ENCODE measurements at regions not wholly inside any gene's neighbourhood (a gene's known extent, or its start where the extent isn't known, plus 50 kb on each side); places are given as distances from the start of the nearest gene placed in this dataset.

- DNase-seq (ENCODE audit: low spot score): no peak
- no peak for FAIRE-seq
Measured at GRCh38 chr14:38777401-38777800, 325.6 kb downstream of the SEC23A start.

DNA sequence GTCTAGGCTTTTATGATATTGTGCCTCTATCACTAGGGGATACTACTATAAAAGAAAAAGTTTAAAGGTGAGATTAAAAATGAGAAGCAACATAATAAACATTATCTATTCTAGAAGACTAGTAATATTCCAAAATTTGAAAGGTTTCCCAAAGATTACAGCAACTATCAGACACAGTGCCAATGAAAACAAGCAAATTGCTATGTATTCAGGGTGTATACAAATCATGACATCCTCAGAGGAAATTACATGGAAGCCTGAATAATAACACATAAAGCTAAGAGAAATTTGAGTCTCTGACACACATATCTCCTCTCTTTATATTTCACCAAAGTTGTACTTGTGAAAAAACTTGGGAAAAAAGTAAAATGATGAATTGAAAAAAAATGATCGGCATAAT lies 327.0 kb downstream of the SEC23A start:
- no peak for FAIRE-seq
- no peak for DNase-seq (ENCODE audit: low spot score)

DNA sequence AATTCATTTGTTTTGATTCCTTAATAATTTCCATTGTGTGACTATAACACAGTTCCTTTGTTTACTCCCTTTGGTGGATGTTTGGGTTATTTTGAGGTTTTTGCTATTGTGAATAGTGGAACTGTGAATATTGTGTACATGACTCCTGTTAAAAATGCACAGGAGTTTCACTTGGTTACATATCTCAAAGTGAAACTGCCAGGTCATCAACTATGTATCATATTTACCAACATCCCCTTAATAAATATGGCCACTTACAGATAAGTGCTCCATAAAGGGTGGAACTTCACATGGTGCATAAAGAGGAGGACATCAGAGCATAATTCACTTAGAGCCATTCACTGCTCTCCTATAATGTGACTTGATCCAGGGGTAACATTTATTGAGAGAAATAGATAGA lies 328.9 kb downstream of the SEC23A start:
- DNase-seq (ENCODE audit: low spot score) (no peak), FAIRE-seq (no peak)

- FAIRE-seq: no peak
- DNase-seq (ENCODE audit: low spot score): no peak
Measured at GRCh38 chr14:38770251-38770650, 332.8 kb downstream of the SEC23A start.

GRCh38 chr14:38762845-38763244 lies 340.2 kb downstream of the SEC23A start:
- no peak for FAIRE-seq
- no peak for DNase-seq (ENCODE audit: low spot score)

- no peak for DNase-seq (ENCODE audit: low spot score)
- no peak for FAIRE-seq
Measured at GRCh38 chr14:38762426-38762825, 340.6 kb downstream of the SEC23A start.

GRCh38 chr14:38761033-38761432 lies 342.0 kb downstream of the SEC23A start:
- FAIRE-seq (no peak), DNase-seq (ENCODE audit: low spot score) (no peak)

DNA sequence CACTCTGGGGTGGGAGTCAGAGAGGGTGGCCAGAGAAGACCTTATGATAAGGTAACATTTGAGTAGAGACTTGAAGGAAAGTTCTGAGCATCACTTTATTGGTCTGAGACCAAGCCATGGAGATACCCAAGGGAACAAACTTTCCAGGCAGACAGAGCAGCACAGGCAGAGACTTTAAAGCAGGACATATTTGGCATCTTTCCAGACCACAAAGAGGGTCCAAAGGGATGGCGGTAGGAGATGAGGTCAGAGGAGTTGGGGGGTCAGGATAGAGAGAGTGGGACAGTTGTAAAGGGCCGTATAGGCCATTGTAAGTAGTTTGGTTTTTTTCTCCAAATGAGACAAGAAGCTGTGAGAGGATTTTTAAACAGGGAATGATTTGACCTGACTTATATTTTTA lies 344.4 kb downstream of the SEC23A start:
- no peak for DNase-seq (ENCODE audit: low spot score)
- FAIRE-seq: no peak

GRCh38 chr14:38755036-38755435 lies 348.0 kb downstream of the SEC23A start:
- DNase-seq (ENCODE audit: low spot score): no peak
- FAIRE-seq: no peak

DNA sequence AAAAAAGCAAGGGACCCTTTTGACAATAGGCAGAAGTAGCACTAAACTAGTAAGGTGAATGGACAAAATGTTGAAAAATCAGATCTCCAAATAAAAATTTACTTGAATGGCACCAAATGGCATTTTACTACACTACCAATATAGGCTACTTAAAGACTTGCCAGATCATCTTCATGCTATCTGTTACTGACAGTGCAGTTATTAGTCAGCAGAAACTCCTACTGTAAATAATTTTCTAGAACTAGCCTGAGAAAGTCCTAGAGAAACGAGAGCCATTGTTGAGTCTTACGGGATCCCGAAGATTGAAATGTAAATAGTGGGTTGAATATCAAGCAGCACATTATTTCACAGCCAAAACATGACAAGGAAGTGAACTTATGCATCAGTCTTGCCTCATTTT lies 350.3 kb downstream of the SEC23A start:
- DNase-seq (ENCODE audit: low spot score) (no peak), FAIRE-seq (no peak)

- no peak for FAIRE-seq
- DNase-seq (ENCODE audit: low spot score): no peak
Measured at GRCh38 chr14:38752341-38752740, 350.7 kb downstream of the SEC23A start.

- FAIRE-seq: no peak
- no peak for DNase-seq (ENCODE audit: low spot score)
Measured at GRCh38 chr14:38751459-38751858, 351.6 kb downstream of the SEC23A start.

DNA sequence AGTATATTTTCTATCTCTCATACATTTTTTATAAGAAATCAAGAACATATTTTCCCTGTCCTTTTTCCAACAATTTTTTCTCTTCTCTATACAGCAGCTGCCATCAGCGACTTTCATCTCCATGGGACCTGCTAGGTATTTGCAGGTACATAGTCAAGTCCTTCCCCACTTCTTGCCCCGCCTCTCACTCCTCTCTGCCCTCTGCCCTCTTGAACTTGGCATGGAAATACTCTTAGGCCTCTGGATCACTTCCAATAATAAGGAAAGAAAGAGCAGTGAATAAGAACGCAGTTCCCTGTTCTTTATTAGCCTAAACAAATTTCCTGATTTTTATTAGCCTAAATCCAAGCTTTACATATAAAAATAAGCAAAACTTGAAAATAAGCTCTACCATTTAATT lies 353.1 kb downstream of the SEC23A start:
- DNase-seq (ENCODE audit: low spot score) (no peak), FAIRE-seq (no peak)

GRCh38 chr14:38745861-38746260 lies 357.2 kb downstream of the SEC23A start:
- FAIRE-seq (no peak), DNase-seq (ENCODE audit: low spot score) (no peak)

- FAIRE-seq: no peak
- DNase-seq (ENCODE audit: low spot score): no peak
Measured at GRCh38 chr14:38743966-38744584, 359.0 kb downstream of the SEC23A start.

DNA sequence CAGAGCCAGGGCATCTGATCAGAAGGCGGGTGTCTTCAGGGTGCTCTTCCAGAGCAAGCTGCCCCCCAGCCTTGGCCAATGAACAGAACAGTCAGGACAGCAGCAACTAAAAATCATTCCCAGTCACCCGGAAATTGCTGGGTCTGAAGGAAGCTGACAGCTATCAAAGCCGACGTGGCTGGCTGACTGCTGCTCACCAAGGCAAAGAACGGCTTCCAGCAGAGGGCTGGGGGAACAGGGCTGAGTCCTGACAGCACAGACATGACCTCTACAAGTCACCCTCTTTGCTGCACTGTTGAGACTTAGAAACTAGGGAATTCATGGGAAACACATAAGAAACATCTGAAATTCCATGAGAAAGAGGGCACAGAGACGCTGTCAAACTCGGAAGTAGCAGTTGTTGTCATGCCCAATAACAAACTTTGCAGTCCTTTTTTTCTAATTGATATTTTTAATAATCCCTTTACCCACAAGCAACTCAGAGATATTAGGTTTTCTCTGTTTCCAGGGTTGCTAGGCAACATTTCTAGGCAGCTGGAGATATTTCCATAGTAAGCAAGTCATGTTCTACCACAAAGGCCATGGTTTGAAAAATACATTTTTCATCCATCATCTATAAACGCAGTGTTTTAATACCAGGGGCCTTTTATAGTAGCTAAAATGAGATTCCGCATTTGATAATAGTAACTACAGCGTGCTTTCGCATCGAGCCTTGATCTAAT lies 365.2 kb downstream of the SEC23A start:
- no peak for DNase-seq (ENCODE audit: low spot score)
- FAIRE-seq: no peak

GRCh38 chr14:38735005-38735404 lies 368.0 kb downstream of the SEC23A start:
- FAIRE-seq (no peak), DNase-seq (ENCODE audit: low spot score) (no peak)

DNA sequence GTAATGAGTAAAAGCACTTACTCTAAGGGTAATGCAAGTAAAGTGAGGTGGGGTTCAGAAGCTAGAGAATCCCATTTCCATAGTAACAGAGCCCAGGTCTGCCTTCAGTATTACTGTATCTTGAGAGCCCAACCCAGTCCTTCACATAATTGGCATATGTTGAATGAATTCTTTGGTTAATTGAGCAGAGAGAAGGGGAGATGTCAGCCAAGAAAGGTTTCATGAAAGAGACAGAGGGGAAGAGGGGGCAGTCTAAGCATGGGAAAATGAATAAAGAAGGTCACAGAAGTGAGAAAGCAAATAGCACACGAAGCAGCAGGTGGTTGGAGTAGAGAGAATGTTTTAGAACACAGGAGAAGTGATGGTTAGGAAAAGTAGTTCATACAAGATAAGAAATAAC lies 371.1 kb downstream of the SEC23A start:
- DNase-seq (ENCODE audit: low spot score) (no peak), FAIRE-seq (no peak)

DNA sequence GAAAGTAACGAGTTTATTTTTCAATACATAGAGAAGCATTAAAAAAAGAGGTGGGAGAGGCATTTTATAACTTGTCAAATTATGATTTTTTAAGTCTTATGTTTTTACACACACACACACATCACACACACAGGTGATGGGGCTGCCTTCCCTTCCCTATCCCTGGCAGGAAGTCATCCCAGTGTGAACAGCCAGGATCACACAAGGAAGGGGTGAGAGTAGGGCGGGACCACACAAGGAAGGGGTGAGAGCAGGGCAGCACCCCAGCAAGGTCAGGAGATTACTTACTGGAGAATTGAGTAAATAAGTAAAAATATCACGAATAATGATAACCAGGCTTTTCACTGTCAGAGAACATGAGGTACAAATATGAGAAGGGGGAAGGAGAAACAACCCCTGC lies 372.6 kb downstream of the SEC23A start:
- DNase-seq (ENCODE audit: low spot score): no peak
- FAIRE-seq: no peak

- FAIRE-seq (no peak), DNase-seq (ENCODE audit: low spot score) (no peak)
Measured at GRCh38 chr14:38727731-38728130, 375.3 kb downstream of the SEC23A start.

DNA sequence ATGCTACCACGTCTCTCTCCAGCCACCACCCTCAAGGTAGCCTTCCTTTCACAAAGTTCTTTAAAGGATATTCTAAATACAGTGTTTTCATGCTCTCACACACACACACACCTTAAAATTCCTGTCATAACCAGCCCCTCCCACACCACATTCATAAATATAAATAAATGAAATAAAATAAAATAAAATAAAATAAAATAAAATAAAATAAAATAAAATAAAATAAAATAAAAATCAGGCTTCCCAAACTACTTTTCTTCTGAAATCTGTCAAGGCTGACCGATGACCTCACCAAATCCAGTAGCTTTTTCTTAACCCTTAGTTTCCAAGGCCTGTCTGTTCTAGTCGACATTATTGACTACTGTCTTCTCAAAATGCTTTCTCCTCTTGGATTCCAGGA lies 378.4 kb downstream of the SEC23A start:
- DNase-seq (ENCODE audit: low spot score): no peak
- no peak for FAIRE-seq

DNA sequence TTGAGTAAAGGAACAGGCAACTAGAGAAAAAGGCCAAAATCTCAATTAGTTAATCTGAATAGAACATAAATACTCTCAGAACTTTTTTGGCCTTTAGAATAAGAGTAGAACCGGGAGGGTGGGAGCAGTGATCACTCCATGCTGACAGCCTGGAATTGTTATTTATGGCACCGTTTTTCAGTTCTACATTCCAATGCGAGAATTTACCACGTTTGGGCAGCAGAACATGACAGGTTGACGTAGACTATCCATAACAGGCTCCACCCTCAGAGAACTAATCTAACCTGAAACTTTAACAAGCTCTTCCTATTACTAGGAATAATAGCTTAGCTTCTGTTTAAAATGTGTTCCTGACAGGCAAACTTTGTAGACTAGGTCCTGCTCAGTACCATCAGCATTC lies 379.1 kb downstream of the SEC23A start:
- DNase-seq (ENCODE audit: low spot score) (no peak), FAIRE-seq (no peak)

DNA sequence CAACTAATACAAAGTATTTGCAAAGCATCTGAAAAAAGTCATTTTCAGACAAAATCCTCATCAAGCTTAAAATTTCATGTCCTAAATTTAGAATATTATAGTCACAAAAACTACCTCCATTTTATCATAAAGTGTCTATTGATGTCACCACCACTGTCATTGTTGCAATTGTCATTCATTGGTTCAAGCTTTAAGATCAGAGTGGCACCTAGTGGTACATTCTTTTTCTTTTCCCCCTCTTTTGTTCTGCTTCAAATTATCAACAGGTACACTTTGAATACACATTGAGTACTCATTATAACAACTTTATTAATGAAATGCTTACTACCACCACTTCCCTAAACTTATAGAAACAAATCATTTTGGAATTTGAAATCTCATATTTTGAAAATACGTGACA lies 379.8 kb downstream of the SEC23A start:
- DNase-seq (ENCODE audit: low spot score) (no peak), FAIRE-seq (no peak)
